Tibial artery (tissue), 4 donors: ENCODE measurements at regions not wholly inside any gene's neighbourhood (a gene's known extent, or its start where the extent isn't known, plus 50 kb on each side); places are given as distances from the start of the nearest gene placed in this dataset.

Source experiments
- DNase-seq, 2 donors: peaks; one replicate each; pipeline ENCODE4 v3.0.0-alpha.2; 2019
- H3K27ac ChIP-seq, 2 donors: fragments of 200-600 bp; sonication (generic) in 1 of 2; 1 replicate in 1 of 2; 2 replicates in 1 of 2; pipeline ENCODE4 v1.5.1; 2018 to 2019; ENCODE audit warnings: mild to moderate bottlenecking in 1 of 2
- H3K27me3 ChIP-seq, 2 donors: fragments of 200-600 bp; sonication (generic) in 1 of 2; one replicate each; pipeline versions ENCODE4 v1.5.1 to v1.6.0; 2016 to 2019
- H3K36me3 ChIP-seq, 3 donors: fragments of 200-600 bp; sonication (generic) in 2 of 3; one replicate each; pipeline ENCODE4 v1.5.1; 2016 to 2019; ENCODE audit warnings: mild to moderate bottlenecking in 2 of 3
- H3K4me1 ChIP-seq, 4 donors: fragments of 200-600 bp; sonication (generic) in 2 of 4; 1 replicate in 3 of 4; 2 replicates in 1 of 4; pipeline ENCODE4 v1.5.1; 2016 to 2019
- H3K4me3 ChIP-seq, 2 donors: fragments of 200-600 bp; sonication (generic) in 1 of 2; 1 replicate in 1 of 2; 2 replicates in 1 of 2; pipeline ENCODE4 v1.5.1; 2018 to 2019; ENCODE audit warnings: mild to moderate bottlenecking in 2 of 2
- H3K9me3 ChIP-seq, 3 donors: fragments of 200-600 bp; sonication (generic) in 1 of 3; one replicate each; pipeline ENCODE4 v1.5.1; 2016 to 2019
- CTCF ChIP-seq, 2 experiments: fragments of 200-600 bp in 1 of 2; fragments of 450-650 bp in 1 of 2; IDR thresholded peaks; one replicate each; pipeline ENCODE4 v1.5.1; 2017 to 2019; ENCODE audit warnings: antibody characterized with exemption in 2 of 2, mild to moderate bottlenecking in 1 of 2, moderate library complexity in 1 of 2
- intact Hi-C: fragments of 100-400 bp; cut with DNase I; formaldehyde crosslinking; loops from one replicate; pipeline ENCODE4 v1.15.0; 2023; ENCODE audit warnings: low total_unique reads

GRCh38 chr13:86758116-86758515 is 913.1 kb upstream of the SLITRK5 start:
- Histone ChIP-seq H3K4me1 (no peaks in the 10 kb centered on the region), H3K27ac (no peak overlapping the region), H3K36me3 (no peaks in the 10 kb centered on the region), H3K27me3 (no peaks in the 10 kb centered on the region), H3K4me3 (no peak overlapping the region), H3K9me3 (no peaks in the 10 kb centered on the region)
- TF ChIP-seq CTCF (IDR thresholded peaks at IDR 0.05) = no peak
- intact Hi-C loops = no loop called here
- no peak for DNase-seq

GRCh38 chr13:86760620-86761019 is 910.6 kb upstream of the SLITRK5 start:
- intact Hi-C loops = no loop called here
- no peaks in the 10 kb centered on the region for H3K27me3 ChIP-seq
- H3K4me1 ChIP-seq = no peaks in the 10 kb centered on the region
- no peak overlapping the region for H3K4me3 ChIP-seq
- TF ChIP-seq CTCF (IDR thresholded peaks at IDR 0.05) = no peak
- no peaks in the 10 kb centered on the region for H3K9me3 ChIP-seq
- H3K27ac ChIP-seq = no peak overlapping the region
- no peaks in the 10 kb centered on the region for H3K36me3 ChIP-seq
- no peak for DNase-seq

- H3K4me1 ChIP-seq = no peaks in the 10 kb centered on the region
- DNase-seq = no peak
- H3K27me3 ChIP-seq = no peaks in the 10 kb centered on the region
- no peak overlapping the region for H3K27ac ChIP-seq
- no peak overlapping the region for H3K4me3 ChIP-seq
- H3K36me3 ChIP-seq = no peaks in the 10 kb centered on the region
- H3K9me3 ChIP-seq = no peaks in the 10 kb centered on the region
- intact Hi-C loops = no loop called here
- no peak for TF ChIP-seq CTCF (IDR thresholded peaks at IDR 0.05)
Measured at GRCh38 chr13:86765462-86765861, 905.7 kb upstream of the SLITRK5 start.

GRCh38 chr13:86788616-86789015 is 882.6 kb upstream of the SLITRK5 start:
- no peak for TF ChIP-seq CTCF (IDR thresholded peaks at IDR 0.05)
- H3K9me3 ChIP-seq = peaks cover 0 to 9% (median 0%) of the 10 kb centered on the region in 3 donors
- no peaks in the 10 kb centered on the region for H3K27me3 ChIP-seq
- DNase-seq = no peak
- no peaks in the 10 kb centered on the region for H3K4me1 ChIP-seq
- intact Hi-C loops = loop anchor here (5.0 kb wide), 1 partner anchor 1261 kb away; no protein-coding TSS in a partner anchor
- no peak overlapping the region for H3K4me3 ChIP-seq
- H3K36me3 ChIP-seq = no peaks in the 10 kb centered on the region
- H3K27ac ChIP-seq = no peak overlapping the region

GRCh38 chr13:86792153-86792651 is 879.0 kb upstream of the SLITRK5 start:
- H3K36me3 ChIP-seq = no peaks in the 10 kb centered on the region
- TF ChIP-seq CTCF (IDR thresholded peaks at IDR 0.05) = no peak
- no peaks in the 10 kb centered on the region for H3K27me3 ChIP-seq
- no peak overlapping the region for H3K27ac ChIP-seq
- peaks cover 0 to 9% (median 0%) of the 10 kb centered on the region in 3 donors for H3K9me3 ChIP-seq
- H3K4me3 ChIP-seq = no peak overlapping the region
- DNase-seq = no peak
- intact Hi-C loops = no loop called here
- H3K4me1 ChIP-seq = no peaks in the 10 kb centered on the region

- Histone ChIP-seq H3K36me3 (no peaks in the 10 kb centered on the region), H3K27me3 (no peaks in the 10 kb centered on the region), H3K9me3 (peaks cover 0 to 9% (median 0%) of the 10 kb centered on the region in 3 donors), H3K4me1 (no peaks in the 10 kb centered on the region), H3K27ac (no peak overlapping the region), H3K4me3 (no peak overlapping the region)
- DNase-seq = no peak
- no peak for TF ChIP-seq CTCF (IDR thresholded peaks at IDR 0.05)
- intact Hi-C loops = no loop called here
Measured at GRCh38 chr13:86795858-86796257, 875.3 kb upstream of the SLITRK5 start.
